Prostate gland (tissue), 2 donors: ENCODE measurements at regions not wholly inside any gene's neighbourhood (a gene's known extent, or its start where the extent isn't known, plus 50 kb on each side); places are given as distances from the start of the nearest gene placed in this dataset.

Source experiments
- POLR2A ChIP-seq: fragments of 450-650 bp; IDR thresholded peaks from one replicate; pipeline ENCODE4 v1.6.1; 2016; ENCODE audit warnings: antibody characterized with exemption, mild to moderate bottlenecking
- POLR2AphosphoS5 ChIP-seq: sonication (generic); formaldehyde crosslinking; IDR thresholded peaks from one replicate; pipeline ENCODE4 v1.6.1; 2017; ENCODE audit warnings: antibody characterized with exemption
- TF ChIP-seq, protein P1 (sequence below), 4 experiments: fragments of 200-600 bp in 2 of 4; fragments of 450-650 bp in 2 of 4; sonication (generic) in 2 of 4; IDR thresholded peaks; 1 replicate in 3 of 4; 2 replicates in 1 of 4; pipeline ENCODE4 v1.5.1; 2016 to 2019; ENCODE audit warnings: antibody characterized with exemption in 4 of 4, mild to moderate bottlenecking in 2 of 4, moderate library complexity in 2 of 4

DNA sequence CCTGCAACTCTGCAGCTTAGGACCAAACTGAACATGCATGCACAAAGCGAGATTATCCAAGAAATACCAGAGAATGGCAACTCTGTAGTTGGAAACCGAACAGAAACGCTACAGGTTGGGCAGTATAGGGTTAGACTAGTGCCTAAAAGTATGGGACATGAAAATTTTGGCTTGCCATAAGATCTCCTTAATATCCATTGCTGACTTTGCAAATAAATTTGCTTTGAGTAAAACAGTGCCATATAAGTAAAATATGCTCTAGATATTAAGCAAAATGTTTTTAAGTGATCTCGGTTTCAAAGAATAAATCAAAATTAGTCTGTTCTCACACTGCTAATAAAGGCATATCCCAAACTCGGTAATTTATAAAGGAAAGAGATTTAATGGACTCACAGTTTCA lies 456.0 kb downstream of the PRDM9 start:
- TF ChIP-seq, protein P1, sequence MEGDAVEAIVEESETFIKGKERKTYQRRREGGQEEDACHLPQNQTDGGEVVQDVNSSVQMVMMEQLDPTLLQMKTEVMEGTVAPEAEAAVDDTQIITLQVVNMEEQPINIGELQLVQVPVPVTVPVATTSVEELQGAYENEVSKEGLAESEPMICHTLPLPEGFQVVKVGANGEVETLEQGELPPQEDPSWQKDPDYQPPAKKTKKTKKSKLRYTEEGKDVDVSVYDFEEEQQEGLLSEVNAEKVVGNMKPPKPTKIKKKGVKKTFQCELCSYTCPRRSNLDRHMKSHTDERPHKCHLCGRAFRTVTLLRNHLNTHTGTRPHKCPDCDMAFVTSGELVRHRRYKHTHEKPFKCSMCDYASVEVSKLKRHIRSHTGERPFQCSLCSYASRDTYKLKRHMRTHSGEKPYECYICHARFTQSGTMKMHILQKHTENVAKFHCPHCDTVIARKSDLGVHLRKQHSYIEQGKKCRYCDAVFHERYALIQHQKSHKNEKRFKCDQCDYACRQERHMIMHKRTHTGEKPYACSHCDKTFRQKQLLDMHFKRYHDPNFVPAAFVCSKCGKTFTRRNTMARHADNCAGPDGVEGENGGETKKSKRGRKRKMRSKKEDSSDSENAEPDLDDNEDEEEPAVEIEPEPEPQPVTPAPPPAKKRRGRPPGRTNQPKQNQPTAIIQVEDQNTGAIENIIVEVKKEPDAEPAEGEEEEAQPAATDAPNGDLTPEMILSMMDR (IDR thresholded peaks at IDR 0.05): no peak
- TF ChIP-seq POLR2A (no peak), POLR2AphosphoS5 (no peak)
